HL-60 (cell line): ENCODE measurements at regions not wholly inside any gene's neighbourhood (a gene's known extent, or its start where the extent isn't known, plus 50 kb on each side); places are given as distances from the start of the nearest gene placed in this dataset.

Source experiments
- CTCF ChIP-seq: IDR thresholded peaks from one replicate; pipeline ENCODE4 v1.5.1; 2011; ENCODE audit warnings: low read length, control low read depth, inconsistent platforms; ENCODE audit not compliant: insufficient read depth
- GABPA ChIP-seq: IDR thresholded peaks from 2 replicates; pipeline ENCODE4 v1.6.1; 2012; ENCODE audit warnings: low read depth
- REST ChIP-seq: IDR thresholded peaks from 2 replicates; pipeline ENCODE4 v1.6.1; 2012; ENCODE audit warnings: low read depth; ENCODE audit not compliant: insufficient replicate concordance

- TF ChIP-seq CTCF, result no peak
- no peak for TF ChIP-seq GABPA
- no peak for TF ChIP-seq REST
Observed at GRCh38 chr6:163686301-163686700, 271.8 kb downstream of the QKI start.
